K562 (cell line): ENCODE measurements at regions not wholly inside any gene's neighbourhood (a gene's known extent, or its start where the extent isn't known, plus 50 kb on each side); places are given as distances from the start of the nearest gene placed in this dataset.

Experiments
- ATAC-seq: fragments of 200-7000 bp; cut with Tn5 transposase; 3 replicates; pipeline ENCODE4 v1.9.1; 2020; ENCODE audit warnings: moderate library complexity
- BruUV-seq: library from RNA; stranded (reverse); fragments of 400-500 nt; replicated peaks from 2 replicates; lab custom pipeline; 2021; lab: Mats Ljungman, UMichigan
- CTCF ChIA-PET: fragments of 300-600 bp; formaldehyde crosslinking; extraction: SDS; loops from one replicate; lab custom pipeline; 2021; ENCODE audit warnings: low intra/inter-chr PET ratio; lab: Yijun Ruan, JAX
- POLR2A ChIA-PET: fragments of 300-600, 350-650 bp; sonication (Branson Sonifier 250); formaldehyde crosslinking; extraction: SDS; loops from one replicate; lab custom pipeline; 2021; ENCODE audit warnings: antibody characterized with exemption, inconsistent platforms; lab: Yijun Ruan, JAX
- DNase-seq, 4 experiments: peaks; one replicate each; pipeline versions ENCODE4 v3.0.0 to v3.0.0-alpha.2; 2011 to 2018; ENCODE audit warnings: low spot score in 3 of 4, mixed read lengths in 3 of 4; ENCODE audit errors: extremely low read depth in 1 of 4
- FAIRE-seq: peaks from 2 replicates; lab custom pipeline; 2011; peaks lifted over from hg19 to GRCh38; lab: Jason Lieb, UNC
- H2AFZ ChIP-seq: 2 replicates; pipeline ENCODE4 v1.6.0; 2011; ENCODE audit warnings: low read depth, low read length, control low read depth, inconsistent platforms
- H3K27ac ChIP-seq: fragments of 200-600 bp; 3 replicates; pipeline ENCODE4 v1.8.0; 2011; ENCODE audit warnings: low read depth, mild to moderate bottlenecking, control low read depth, inconsistent platforms, low read length, moderate library complexity, mixed read lengths; ENCODE audit errors: extremely low read depth
- H3K27me3 ChIP-seq, 2 experiments: fragments of 300-600 bp in 1 of 2; 2 replicates in 1 of 2; 3 replicates in 1 of 2; pipeline versions ENCODE4 v1.6.0 to v1.8.0; 2011; ENCODE audit warnings: inconsistent platforms in 2 of 2, low read length in 2 of 2, mild to moderate bottlenecking in 1 of 2, mixed read lengths in 1 of 2, moderate library complexity in 1 of 2; ENCODE audit not compliant: control insufficient read depth in 2 of 2, insufficient read depth in 2 of 2
- H3K36me3 ChIP-seq: fragments of 300-600 bp; 3 replicates; pipeline ENCODE4 v1.8.0; 2011; ENCODE audit warnings: mild to moderate bottlenecking, low read length, inconsistent platforms; ENCODE audit not compliant: control insufficient read depth, insufficient read depth
- H3K4me1 ChIP-seq, 2 experiments: fragments of 200-600 bp in 1 of 2; replicated peaks in 1 of 2; 2 replicates in 1 of 2; 3 replicates in 1 of 2; pipeline versions ENCODE4 v1.5.1 to v1.8.0; 2011; ENCODE audit warnings: inconsistent platforms in 2 of 2, low read length in 2 of 2, mild to moderate bottlenecking in 1 of 2, mixed read lengths in 1 of 2, moderate library complexity in 1 of 2; ENCODE audit not compliant: control insufficient read depth in 2 of 2, insufficient read depth in 2 of 2
- H3K4me2 ChIP-seq: 2 replicates; pipeline ENCODE4 v1.6.1; 2011; ENCODE audit warnings: low read length, control low read depth, inconsistent platforms, mixed read lengths; ENCODE audit not compliant: insufficient read depth
- H3K4me3 ChIP-seq: fragments of 200-600 bp; sonication (generic), shearing (Covaris generic); 2 replicates; pipeline ENCODE4 v1.5.1; 2016; ENCODE audit warnings: control low read depth, inconsistent platforms
- H3K79me2 ChIP-seq: fragments of 200-600 bp; 3 replicates; pipeline ENCODE4 v1.8.0; 2011; ENCODE audit warnings: low read length, inconsistent platforms; ENCODE audit not compliant: control insufficient read depth, insufficient read depth
- H3K9ac ChIP-seq, 2 experiments: 2 replicates each; pipeline versions ENCODE4 v1.6.0 to v1.6.1; 2011; ENCODE audit warnings: low read depth in 2 of 2, low read length in 2 of 2, control low read depth in 1 of 2, inconsistent platforms in 1 of 2, mild to moderate bottlenecking in 1 of 2, mixed read lengths in 1 of 2; ENCODE audit not compliant: insufficient read depth in 1 of 2
- H3K9me1 ChIP-seq: one replicate; pipeline ENCODE4 v1.6.0; 2011; ENCODE audit warnings: inconsistent platforms, mild to moderate bottlenecking, low read length, moderate library complexity; ENCODE audit not compliant: control insufficient read depth, insufficient read depth
- H3K9me3 ChIP-seq: replicated peaks from 2 replicates; pipeline ENCODE4 v1.5.1; 2011; ENCODE audit warnings: low read depth, low read length, inconsistent platforms; ENCODE audit not compliant: control insufficient read depth, insufficient read depth
- H4K20me1 ChIP-seq: replicated peaks from 2 replicates; pipeline ENCODE4 v1.6.1; 2011; ENCODE audit warnings: low read length, inconsistent platforms, mixed read lengths; ENCODE audit not compliant: control insufficient read depth, insufficient read depth
- CCNT2 ChIP-seq: IDR thresholded peaks from 2 replicates; pipeline ENCODE4 v1.6.1; 2011; ENCODE audit warnings: borderline replicate concordance, low read depth, mild to moderate bottlenecking, moderate library complexity, mixed read lengths, low read length; ENCODE audit not compliant: insufficient read length; ENCODE audit errors: extremely low read depth
- ELF1 ChIP-seq: fragments of 200-800 bp; sonication (Bioruptor generic); IDR thresholded peaks from 2 replicates; pipeline ENCODE4 v1.6.1; 2016; ENCODE audit warnings: missing genetic modification characterization, missing compliant biosample characterization
- MYNN ChIP-seq, 2 experiments: sonication (generic); formaldehyde crosslinking in 1 of 2; IDR thresholded peaks; 2 replicates each; pipeline versions ENCODE4 v1.5.0 to v1.6.1; 2016 to 2020; ENCODE audit warnings: antibody characterized with exemption in 1 of 2, missing genetic modification reagents in 1 of 2
- PPARD ChIP-seq: fragments of 250-450 bp; sonication (Bioruptor Pico); IDR thresholded peaks from 2 replicates; pipeline ENCODE4 v1.8.0; 2022; ENCODE audit warnings: inconsistent platforms, mild to moderate bottlenecking, moderate library complexity
- U2AF2 ChIP-seq: fragments of 200-400 bp; formaldehyde crosslinking; optimal IDR thresholded peaks from 2 replicates; pipeline ENCODE3; 2017; ENCODE audit warnings: low read depth, mild to moderate bottlenecking, low read length
- ZNF140 ChIP-seq: fragments of 250-450 bp; sonication (Bioruptor Pico); IDR thresholded peaks from 2 replicates; pipeline ENCODE4 v1.8.0; 2021; ENCODE audit warnings: moderate library complexity, mild to moderate bottlenecking, inconsistent platforms
- WGBS: fragments of 100-300 bp; shearing (Covaris generic); methylation state at CpG from one replicate; pipeline ENCODE4 v1.1.6; 2016; ENCODE audit warnings: low coverage, mixed read lengths; ENCODE audit not compliant: insufficient coverage; ENCODE audit errors: missing lambda C conversion rate; 5-methylcytosine and 5-hydroxymethylcytosine counted together
- in situ Hi-C: fragments of 300-500 bp; cut with MboI; formaldehyde crosslinking; loops from 4 replicates; pipeline ENCODE4 v1.15.0; 2018; ENCODE audit warnings: inconsistent platforms, mixed read lengths
- intact Hi-C: fragments of 100-400 bp; cut with micrococcal nuclease; formaldehyde crosslinking; loops from 2 replicates; pipeline ENCODE4 v1.14.2; 2022
- TF ChIP-seq, protein P1 (sequence below): sonication (generic); formaldehyde crosslinking; IDR thresholded peaks from 2 replicates; pipeline ENCODE4 v1.8.1; 2023; ENCODE audit warnings: mild to moderate bottlenecking, missing genetic modification reagents

DNA sequence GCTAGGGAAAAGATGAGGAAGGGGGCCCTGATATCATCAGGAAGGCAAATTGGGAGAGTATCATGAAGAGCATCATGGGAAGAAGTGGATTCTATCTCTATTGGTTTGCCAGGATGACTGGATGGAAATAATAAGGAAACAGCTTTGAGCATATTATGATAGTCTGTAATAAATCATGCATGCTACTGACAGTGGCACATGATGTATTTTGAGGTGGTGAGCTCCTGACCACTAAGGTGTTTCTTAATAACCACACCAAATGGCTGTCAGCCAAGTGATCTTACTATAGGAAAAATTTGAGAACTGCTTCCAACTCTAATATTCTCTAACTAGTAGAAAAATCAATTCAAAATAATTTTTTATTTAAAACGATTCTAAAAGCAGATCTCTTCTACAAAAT lies 548.4 kb upstream of the JAG1 start:
- H3K4me1 ChIP-seq, result no peaks in the 10 kb centered on the region
- no peaks in the 10 kb centered on the region for H3K9me3 ChIP-seq
- BruUV-seq, result no TSS peak
- intact Hi-C loops (no loop called here), in situ Hi-C loops (no loop called here)
- H3K36me3 ChIP-seq, result no peaks in the 10 kb centered on the region
- CTCF ChIA-PET, result no interaction called here
- no peaks in the 10 kb centered on the region for H3K27me3 ChIP-seq
- H2AFZ ChIP-seq, result no peak overlapping the region
- no peak overlapping the region for H3K4me3 ChIP-seq
- no peaks in the 10 kb centered on the region for H3K79me2 ChIP-seq
- no peak overlapping the region for H3K4me2 ChIP-seq
- H3K9me1 ChIP-seq, result no peaks in the 10 kb centered on the region
- 0% methylated on average over 1 of the region's 1 CpG for WGBS
- POLR2A ChIA-PET, result no interaction called here
- H4K20me1 ChIP-seq, result no peaks in the 10 kb centered on the region
- DNase-seq, result no peak
- no peak for FAIRE-seq
- H3K27ac ChIP-seq, result no peak overlapping the region
- no peak for ATAC-seq
- TF ChIP-seq, protein P1, sequence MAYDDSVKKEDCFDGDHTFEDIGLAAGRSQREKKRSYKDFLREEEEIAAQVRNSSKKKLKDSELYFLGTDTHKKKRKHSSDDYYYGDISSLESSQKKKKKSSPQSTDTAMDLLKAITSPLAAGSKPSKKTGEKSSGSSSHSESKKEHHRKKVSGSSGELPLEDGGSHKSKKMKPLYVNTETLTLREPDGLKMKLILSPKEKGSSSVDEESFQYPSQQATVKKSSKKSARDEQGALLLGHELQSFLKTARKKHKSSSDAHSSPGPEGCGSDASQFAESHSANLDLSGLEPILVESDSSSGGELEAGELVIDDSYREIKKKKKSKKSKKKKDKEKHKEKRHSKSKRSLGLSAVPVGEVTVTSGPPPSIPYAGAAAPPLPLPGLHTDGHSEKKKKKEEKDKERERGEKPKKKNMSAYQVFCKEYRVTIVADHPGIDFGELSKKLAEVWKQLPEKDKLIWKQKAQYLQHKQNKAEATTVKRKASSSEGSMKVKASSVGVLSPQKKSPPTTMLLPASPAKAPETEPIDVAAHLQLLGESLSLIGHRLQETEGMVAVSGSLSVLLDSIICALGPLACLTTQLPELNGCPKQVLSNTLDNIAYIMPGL (CRISPR knock-in tag), result no peak
- TF ChIP-seq MYNN (IDR thresholded peaks at IDR 0.05) (no peak), MYNN (CRISPR knock-in tag; IDR thresholded peaks at IDR 0.05) (no peak), CCNT2 (no peak), U2AF2 (no peak), ELF1 (no peak), PPARD (CRISPR knock-in tag) (no peak), ZNF140 (CRISPR knock-in tag) (no peak)
- no peak overlapping the region for H3K9ac ChIP-seq
